ENCODE measurements at regions not wholly inside any gene's neighbourhood (a gene's known extent, or its start where the extent isn't known, plus 50 kb on each side); places are given as distances from the start of the nearest gene placed in this dataset.

DNA sequence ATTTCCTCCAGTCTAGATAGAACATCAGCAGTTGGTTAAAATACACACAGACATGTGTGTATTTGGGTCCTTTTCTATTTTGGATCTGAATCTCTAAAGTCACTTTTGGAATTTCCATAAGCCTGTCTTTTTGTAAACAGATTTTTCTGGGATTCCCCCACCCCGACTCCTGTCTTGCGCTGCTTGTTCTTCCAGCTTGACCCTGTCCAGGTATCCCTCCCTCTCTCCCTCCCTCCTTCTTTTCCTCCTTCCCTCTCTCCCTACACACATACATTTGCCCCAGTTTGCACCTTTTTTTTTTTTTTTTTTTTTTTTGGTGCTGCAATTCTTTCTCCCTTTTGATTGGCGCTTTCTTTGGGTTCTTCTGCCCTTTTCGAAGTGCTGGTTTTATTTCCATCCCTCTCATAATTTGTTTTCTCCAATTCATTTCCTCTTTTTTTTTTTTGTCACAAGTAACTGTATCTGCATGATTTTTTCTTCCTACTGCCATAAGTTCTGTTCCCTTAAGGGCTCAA, 114.8 kb upstream of the SERTAD2 start:
- Histone ChIP-seq H3K36me3 (no peaks in the 10 kb centered on the region), H3K27me3 (no peaks in the 10 kb centered on the region), H3K27ac (peak overlapping the region; percentile 97), H3K4me3 (peak overlapping the region; percentile 70 to 83), H3K4me1 (peaks cover 30% of the 10 kb centered on the region), H3K9me3 (no peaks in the 10 kb centered on the region)
- DNase-seq (ENCODE audit: extremely low spot score in 2 of 2) = no peak
- no peak for TF ChIP-seq POLR2A (IDR thresholded peaks at IDR 0.05)
- TF ChIP-seq, protein P1, sequence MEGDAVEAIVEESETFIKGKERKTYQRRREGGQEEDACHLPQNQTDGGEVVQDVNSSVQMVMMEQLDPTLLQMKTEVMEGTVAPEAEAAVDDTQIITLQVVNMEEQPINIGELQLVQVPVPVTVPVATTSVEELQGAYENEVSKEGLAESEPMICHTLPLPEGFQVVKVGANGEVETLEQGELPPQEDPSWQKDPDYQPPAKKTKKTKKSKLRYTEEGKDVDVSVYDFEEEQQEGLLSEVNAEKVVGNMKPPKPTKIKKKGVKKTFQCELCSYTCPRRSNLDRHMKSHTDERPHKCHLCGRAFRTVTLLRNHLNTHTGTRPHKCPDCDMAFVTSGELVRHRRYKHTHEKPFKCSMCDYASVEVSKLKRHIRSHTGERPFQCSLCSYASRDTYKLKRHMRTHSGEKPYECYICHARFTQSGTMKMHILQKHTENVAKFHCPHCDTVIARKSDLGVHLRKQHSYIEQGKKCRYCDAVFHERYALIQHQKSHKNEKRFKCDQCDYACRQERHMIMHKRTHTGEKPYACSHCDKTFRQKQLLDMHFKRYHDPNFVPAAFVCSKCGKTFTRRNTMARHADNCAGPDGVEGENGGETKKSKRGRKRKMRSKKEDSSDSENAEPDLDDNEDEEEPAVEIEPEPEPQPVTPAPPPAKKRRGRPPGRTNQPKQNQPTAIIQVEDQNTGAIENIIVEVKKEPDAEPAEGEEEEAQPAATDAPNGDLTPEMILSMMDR (IDR thresholded peaks at IDR 0.05) = no peak
- TF ChIP-seq POLR2AphosphoS5 (IDR thresholded peaks at IDR 0.05; ENCODE audit: insufficient read depth in 1 of 2, low read depth in 1 of 2) = no peak
- intact Hi-C loops (cut with DNase I) = loop anchor here (2.0 to 5.0 kb wide), 2 partner anchors 18 to 116 kb away; partner anchors contain the start of gene SERTAD2

DNA sequence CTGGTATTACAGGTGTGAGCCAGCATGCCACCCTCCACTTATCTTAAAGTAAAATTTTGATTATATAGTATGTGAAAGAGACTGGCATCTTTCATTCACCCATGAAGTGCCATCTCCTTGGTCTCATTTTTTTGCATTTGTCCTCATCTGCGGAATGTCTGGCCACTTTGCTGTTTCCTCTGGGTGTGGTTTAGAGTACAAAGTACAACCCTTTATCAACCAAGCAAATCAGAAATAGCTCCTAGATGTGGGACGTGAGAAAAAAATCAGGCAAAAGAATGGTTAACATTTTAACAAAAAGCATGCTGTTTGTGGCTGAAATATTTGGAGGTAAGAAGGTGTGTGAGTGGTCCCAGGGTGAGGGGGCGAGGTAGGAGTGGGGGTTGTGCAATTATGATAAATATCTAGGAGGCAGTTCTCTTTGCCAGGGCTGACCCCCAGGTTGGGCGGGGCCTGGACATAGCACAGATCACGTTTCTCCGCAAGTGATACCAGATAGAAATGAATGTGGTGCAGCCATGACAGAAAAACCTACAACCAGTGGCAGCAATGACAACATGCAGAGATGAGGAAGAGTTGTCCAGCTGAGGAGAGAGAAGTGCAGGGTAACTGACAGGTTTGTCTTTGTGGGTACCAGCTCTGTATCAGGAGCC, 115.8 kb upstream of the SERTAD2 start:
- Histone ChIP-seq H3K4me1 (peaks cover 30% of the 10 kb centered on the region), H3K27me3 (no peaks in the 10 kb centered on the region), H3K36me3 (no peaks in the 10 kb centered on the region), H3K4me3 (no peak overlapping the region), H3K27ac (no peak overlapping the region), H3K9me3 (no peaks in the 10 kb centered on the region)
- intact Hi-C loops (cut with DNase I) = loop anchor here (2.0 to 5.0 kb wide), 2 partner anchors 19 to 117 kb away; partner anchors contain the start of gene SERTAD2
- no peak for DNase-seq (ENCODE audit: extremely low spot score in 2 of 2)
- no peak for TF ChIP-seq POLR2AphosphoS5 (IDR thresholded peaks at IDR 0.05; ENCODE audit: insufficient read depth in 1 of 2, low read depth in 1 of 2)
- TF ChIP-seq, protein P1 (IDR thresholded peaks at IDR 0.05) = no peak

DNA sequence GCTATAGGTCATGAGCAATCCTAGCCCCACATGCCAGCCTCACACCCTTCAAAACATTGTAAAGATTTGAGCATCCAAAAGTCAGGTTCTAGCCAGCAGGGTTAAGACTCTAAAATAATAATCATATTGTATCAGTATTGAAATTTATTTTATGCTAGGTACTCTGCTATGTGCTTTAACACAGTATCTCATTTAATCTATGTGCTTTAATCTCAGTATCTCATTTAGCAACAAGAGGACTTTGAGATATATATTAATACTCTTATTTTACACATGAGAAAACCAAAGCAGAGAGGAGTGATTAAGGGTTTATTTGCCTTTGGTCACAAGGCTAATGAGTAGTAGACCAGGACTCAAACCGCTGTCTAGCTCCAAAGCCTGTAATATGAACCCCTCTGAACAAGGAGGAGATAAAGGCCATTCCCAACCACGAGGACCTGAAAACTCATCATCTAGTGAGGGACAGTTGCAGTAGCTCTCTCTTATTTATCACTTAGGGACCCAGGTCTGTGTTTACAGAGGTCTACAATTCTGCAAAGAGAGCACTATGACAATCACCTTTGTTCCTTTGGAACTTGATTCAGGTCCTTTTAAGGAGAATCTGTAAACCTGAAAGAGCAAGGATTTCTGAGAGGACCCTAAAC, 116.5 kb upstream of the SERTAD2 start:
- DNase-seq (ENCODE audit: extremely low spot score in 2 of 2) = no peak
- H3K4me1 ChIP-seq = peaks cover 30% of the 10 kb centered on the region
- no peak overlapping the region for H3K27ac ChIP-seq
- no peaks in the 10 kb centered on the region for H3K9me3 ChIP-seq
- TF ChIP-seq, protein P1 (IDR thresholded peaks at IDR 0.05) = no peak
- no peak for TF ChIP-seq POLR2A (IDR thresholded peaks at IDR 0.05)
- TF ChIP-seq POLR2AphosphoS5 (IDR thresholded peaks at IDR 0.05; ENCODE audit: insufficient read depth in 1 of 2, low read depth in 1 of 2) = no peak
- H3K4me3 ChIP-seq = no peak overlapping the region
- H3K36me3 ChIP-seq = no peaks in the 10 kb centered on the region
- intact Hi-C loops (cut with DNase I) = no loop called here
- no peaks in the 10 kb centered on the region for H3K27me3 ChIP-seq

DNA sequence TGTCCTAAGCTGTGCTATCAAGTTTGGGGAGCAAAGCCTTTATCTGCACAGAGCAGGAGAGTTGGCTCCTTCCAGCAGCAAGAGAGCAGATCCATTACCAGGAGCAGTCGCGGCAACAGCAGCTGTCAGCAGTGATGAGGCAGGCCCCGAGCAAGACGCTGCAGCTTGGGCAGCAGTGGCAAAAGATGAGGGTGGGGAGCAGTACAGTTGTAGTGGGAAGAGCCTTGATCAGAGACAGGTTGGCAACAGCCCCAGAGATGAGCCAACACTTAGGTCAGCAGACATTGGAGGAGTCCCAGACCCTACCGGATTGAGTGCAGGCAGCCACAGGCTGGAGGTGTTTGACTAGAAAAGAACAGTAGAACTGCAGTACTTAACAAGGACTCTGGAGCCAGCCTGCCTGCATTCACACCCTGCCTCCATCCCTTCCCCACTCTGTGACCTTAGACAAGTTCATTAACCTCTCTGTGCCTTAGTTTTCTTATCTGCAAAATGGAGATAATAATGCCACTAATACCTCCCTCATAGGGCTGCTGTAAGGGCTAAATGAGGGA, 117.1 kb upstream of the SERTAD2 start:
- Histone ChIP-seq H3K4me1 (peaks cover 30% of the 10 kb centered on the region), H3K9me3 (no peaks in the 10 kb centered on the region), H3K27me3 (no peaks in the 10 kb centered on the region), H3K36me3 (no peaks in the 10 kb centered on the region), H3K4me3 (no peak overlapping the region), H3K27ac (no peak overlapping the region)
- TF ChIP-seq POLR2A (IDR thresholded peaks at IDR 0.05) (no peak), POLR2AphosphoS5 (IDR thresholded peaks at IDR 0.05; ENCODE audit: insufficient read depth in 1 of 2, low read depth in 1 of 2) (peak; percentile 22 to 46)
- no peak for DNase-seq (ENCODE audit: extremely low spot score in 2 of 2)
- intact Hi-C loops (cut with DNase I) = no loop called here

DNA sequence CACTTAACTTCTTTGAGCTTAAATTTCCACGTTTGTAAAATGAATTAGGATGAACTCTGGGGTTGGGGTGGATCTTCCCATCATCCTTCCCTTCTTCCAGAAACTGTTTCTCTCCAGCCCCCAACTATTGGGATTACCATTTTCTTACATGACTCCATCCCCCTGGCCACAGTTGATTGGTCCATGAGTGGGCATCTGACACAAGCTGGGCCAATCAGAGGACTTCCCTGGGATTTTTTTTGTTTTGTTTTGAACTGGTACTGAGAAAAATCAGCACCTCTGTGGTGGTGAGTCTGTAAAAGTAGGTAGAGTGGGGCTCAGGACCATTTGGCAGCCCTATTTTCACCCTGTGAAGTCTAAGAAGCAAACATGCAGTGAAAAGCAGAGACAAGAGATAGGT, 118.0 kb upstream of the SERTAD2 start:
- intact Hi-C loops (cut with DNase I) = no loop called here
- no peaks in the 10 kb centered on the region for H3K36me3 ChIP-seq
- H3K27ac ChIP-seq = no peak overlapping the region

More for the DNA sequence above, 118.0 kb upstream of the SERTAD2 start:
- no peaks in the 10 kb centered on the region for H3K27me3 ChIP-seq
- peaks cover 27% of the 10 kb centered on the region for H3K4me1 ChIP-seq
- H3K9me3 ChIP-seq = no peaks in the 10 kb centered on the region
- DNase-seq (ENCODE audit: extremely low spot score in 2 of 2) = no peak
- TF ChIP-seq, protein P1 (IDR thresholded peaks at IDR 0.05) = no peak
- TF ChIP-seq POLR2AphosphoS5 (IDR thresholded peaks at IDR 0.05; ENCODE audit: insufficient read depth in 1 of 2, low read depth in 1 of 2) (no peak), POLR2A (IDR thresholded peaks at IDR 0.05) (no peak)
- no peak overlapping the region for H3K4me3 ChIP-seq
